SK-N-SH (cell line): ENCODE measurements at regions not wholly inside any gene's neighbourhood (a gene's known extent, or its start where the extent isn't known, plus 50 kb on each side); places are given as distances from the start of the nearest gene placed in this dataset.

ENCODE experiments used
- CTCF ChIA-PET: fragments of 300-600, 350-600 bp; formaldehyde crosslinking; extraction: SDS; loops from one replicate; lab custom pipeline; 2021; lab: Yijun Ruan, JAX
- POLR2A ChIA-PET: fragments of 350-600 bp; sonication (Branson Sonifier 250); formaldehyde crosslinking; extraction: SDS; loops from one replicate; lab custom pipeline; 2020; ENCODE audit warnings: antibody characterized with exemption, inconsistent platforms; lab: Yijun Ruan, JAX
- DNase-seq: peaks from one replicate; pipeline ENCODE4 v3.0.0; 2012
- H2AFZ ChIP-seq: fragments of 200-600 bp; sonication (generic); 2 replicates; pipeline ENCODE4 v1.8.1; 2016; ENCODE audit warnings: antibody characterized with exemption, mild to moderate bottlenecking, low read depth
- H3F3A ChIP-seq: fragments of 200-600 bp; sonication (generic); replicated peaks from 2 replicates; pipeline ENCODE3; 2016; ENCODE audit warnings: antibody characterized with exemption, mild to moderate bottlenecking; ENCODE audit not compliant: insufficient read depth
- H3K27ac ChIP-seq, 2 experiments: fragments of 200-500 bp in 1 of 2; fragments of 200-600 bp in 1 of 2; sonication (Bioruptor generic) in 1 of 2; sonication (generic), shearing (Covaris generic) in 1 of 2; 2 replicates each; pipeline versions ENCODE4 v1.5.1 to v1.6.1; 2014 to 2016; ENCODE audit warnings: low read depth in 2 of 2, inconsistent platforms in 1 of 2, low read length in 1 of 2, mild to moderate bottlenecking in 1 of 2, mixed read lengths in 1 of 2
- H3K27me3 ChIP-seq: fragments of 200-600 bp; sonication (generic), shearing (Covaris generic); 2 replicates; pipeline ENCODE4 v1.6.1; 2016; ENCODE audit warnings: mixed run types; ENCODE audit not compliant: insufficient read depth
- H3K36me3 ChIP-seq, 2 experiments: fragments of 200-500 bp in 1 of 2; fragments of 200-600 bp in 1 of 2; sonication (Bioruptor generic) in 1 of 2; sonication (generic) in 1 of 2; replicated peaks in 1 of 2; 2 replicates each; pipeline versions ENCODE3 to v1.5.1; 2014 to 2016; ENCODE audit warnings: low read length in 1 of 2, mild to moderate bottlenecking in 1 of 2; ENCODE audit not compliant: insufficient read depth in 2 of 2, control insufficient read depth in 1 of 2
- H3K4me1 ChIP-seq, 2 experiments: fragments of 200-500 bp in 1 of 2; fragments of 200-600 bp in 1 of 2; sonication (Bioruptor generic) in 1 of 2; sonication (generic), shearing (Covaris generic) in 1 of 2; 2 replicates each; pipeline versions ENCODE4 v1.5.1 to v1.6.1; 2014 to 2016; ENCODE audit warnings: low read depth in 1 of 2, low read length in 1 of 2, mixed run types in 1 of 2; ENCODE audit not compliant: insufficient read depth in 2 of 2, control insufficient read depth in 1 of 2
- H3K4me2 ChIP-seq: fragments of 200-600 bp; sonication (generic), shearing (Covaris generic); 2 replicates; pipeline ENCODE4 v1.6.1; 2017; ENCODE audit warnings: mixed run types
- H3K4me3 ChIP-seq, 2 experiments: fragments of 200-500 bp in 1 of 2; fragments of 200-600 bp in 1 of 2; sonication (Bioruptor generic) in 1 of 2; sonication (generic), shearing (Covaris generic) in 1 of 2; 2 replicates each; pipeline versions ENCODE4 v1.5.1 to v1.8.1; 2014 to 2016; ENCODE audit warnings: low read depth in 2 of 2, inconsistent platforms in 1 of 2, low read length in 1 of 2, mild to moderate bottlenecking in 1 of 2, mixed read lengths in 1 of 2, moderate library complexity in 1 of 2
- H3K79me2 ChIP-seq: fragments of 200-600 bp; sonication (generic); 2 replicates; pipeline ENCODE4 v1.8.1; 2017; ENCODE audit warnings: mild to moderate bottlenecking; ENCODE audit not compliant: insufficient read depth
- H3K9ac ChIP-seq: fragments of 200-600 bp; sonication (generic); 2 replicates; pipeline ENCODE4 v1.6.1; 2017; ENCODE audit warnings: mixed run types
- H3K9me2 ChIP-seq: fragments of 200-600 bp; sonication (generic); 2 replicates; pipeline ENCODE4 v1.6.1; 2017; ENCODE audit warnings: mixed run types
- H3K9me3 ChIP-seq: fragments of 200-600 bp; sonication (generic); 2 replicates; pipeline ENCODE4 v1.6.1; 2017; ENCODE audit warnings: mixed run types, mild to moderate bottlenecking, moderate library complexity
- H4K20me1 ChIP-seq: fragments of 200-600 bp; sonication (generic); 2 replicates; pipeline ENCODE4 v1.6.1; 2017; ENCODE audit warnings: mild to moderate bottlenecking, mixed run types; ENCODE audit not compliant: insufficient read depth
- ELF1 ChIP-seq: IDR thresholded peaks from 2 replicates; pipeline ENCODE4 v1.4.0; 2012
- EP300 ChIP-seq, 2 experiments: IDR thresholded peaks; 2 replicates each; pipeline versions ENCODE4 v1.4.0 to v1.6.1; 2012; ENCODE audit warnings: borderline replicate concordance in 1 of 2, low read depth in 1 of 2, low read length in 1 of 2
- FOXM1 ChIP-seq: IDR thresholded peaks from 2 replicates; pipeline ENCODE4 v1.4.0; 2012; ENCODE audit warnings: low read depth, mild to moderate bottlenecking
- GABPA ChIP-seq: IDR thresholded peaks from 2 replicates; pipeline ENCODE4 v1.4.0; 2012; ENCODE audit warnings: low read depth, mild to moderate bottlenecking
- GATA2 ChIP-seq: sonication (generic); formaldehyde crosslinking; IDR thresholded peaks from 2 replicates; pipeline ENCODE4 v1.5.0; 2020; ENCODE audit warnings: mild to moderate bottlenecking, missing genetic modification reagents
- MEF2A ChIP-seq: IDR thresholded peaks from 2 replicates; pipeline ENCODE4 v1.4.0; 2012; ENCODE audit warnings: low read depth, borderline replicate concordance
- NRF1 ChIP-seq: IDR thresholded peaks from 2 replicates; pipeline ENCODE4 v1.6.1; 2012; ENCODE audit warnings: low read depth, mild to moderate bottlenecking, low read length
- POLR2AphosphoS5 ChIP-seq: IDR thresholded peaks from 2 replicates; pipeline ENCODE4 v1.6.1; 2012; ENCODE audit warnings: low read depth, low read length
- RCOR1 ChIP-seq: fragments of 150-350 bp; IDR thresholded peaks from 2 replicates; pipeline ENCODE4 v1.6.1; 2017; ENCODE audit warnings: antibody characterized with exemption, low read length
- RFX5 ChIP-seq: IDR thresholded peaks from 2 replicates; pipeline ENCODE4 v1.6.1; 2012; ENCODE audit warnings: mild to moderate bottlenecking, improper control_type of control experiment, low read length
- TAF1 ChIP-seq: IDR thresholded peaks from 2 replicates; pipeline ENCODE4 v1.6.1; 2012; ENCODE audit warnings: low read depth, mild to moderate bottlenecking, low read length, moderate library complexity, borderline replicate concordance
- WGBS: methylation state at CpG from one replicate; pipeline ENCODE4 v1.1.6; 2017; ENCODE audit warnings: low lambda C conversion rate; 5-methylcytosine and 5-hydroxymethylcytosine counted together
- TF ChIP-seq, protein P1 (sequence below): fragments of 200-600 bp; sonication (generic); IDR thresholded peaks from 2 replicates; pipeline ENCODE4 v1.6.1; 2017; ENCODE audit warnings: antibody characterized with exemption, mild to moderate bottlenecking, moderate library complexity
- TF ChIP-seq, protein P2 (sequence below): IDR thresholded peaks from 2 replicates; pipeline ENCODE4 v1.6.1; 2012; ENCODE audit warnings: mild to moderate bottlenecking, low read depth, low read length, moderate library complexity
- TF ChIP-seq, protein P3 (sequence below): fragments of 150-350 bp; IDR thresholded peaks from 2 replicates; pipeline ENCODE4 v1.6.1; 2017; ENCODE audit warnings: antibody characterized with exemption, low read length, low read depth, borderline replicate concordance

DNA sequence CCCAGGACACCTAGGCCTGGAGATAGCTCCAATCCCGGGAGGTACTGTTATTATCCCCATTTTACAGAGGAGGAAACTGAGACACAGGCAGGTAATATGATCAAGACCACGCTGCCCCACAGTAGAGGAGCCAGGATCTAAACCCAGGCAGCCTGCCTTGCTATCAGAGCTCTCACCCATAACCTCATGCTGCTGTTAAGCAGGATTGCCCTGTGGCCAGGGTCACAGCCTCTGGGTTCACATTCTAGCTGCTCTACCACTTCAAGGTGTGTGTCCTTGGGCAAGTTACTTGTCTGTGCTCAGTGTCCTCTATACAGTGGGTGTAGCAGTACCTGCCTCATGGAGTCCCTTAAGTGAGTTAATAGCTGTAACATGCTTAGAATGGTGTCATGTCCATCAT lies 1015.3 kb downstream of the KCNJ18 start:
- Histone ChIP-seq H3K9me2 (no peaks in the 10 kb centered on the region), H3F3A (no peaks in the 10 kb centered on the region), H3K9me3 (no peaks in the 10 kb centered on the region), H3K36me3 (no peaks in the 10 kb centered on the region), H3K27ac (no peak overlapping the region), H3K4me1 (no peaks in the 10 kb centered on the region; a peak in 1 of 4 replicates), H3K4me3 (no peak overlapping the region), H3K4me2 (no peak overlapping the region), H2AFZ (no peak overlapping the region), H4K20me1 (no peaks in the 10 kb centered on the region), H3K27me3 (peaks cover 5% of the 10 kb centered on the region; the same call in 1 of the 2 replicates), H3K9ac (no peak overlapping the region), H3K79me2 (no peaks in the 10 kb centered on the region)
- WGBS = 19% methylated on average over 2 of the region's 2 CpGs
- ChIA-PET POLR2A (no interaction called here), CTCF (no interaction called here)
- TF ChIP-seq EP300 (IDR thresholded peaks at IDR 0.05; ENCODE audit: borderline replicate concordance in 1 of 2, low read depth in 1 of 2, low read length in 1 of 2) (no peak), RCOR1 (no peak), MEF2A (no peak), FOXM1 (no peak), RFX5 (no peak)
- TF ChIP-seq, protein P1, sequence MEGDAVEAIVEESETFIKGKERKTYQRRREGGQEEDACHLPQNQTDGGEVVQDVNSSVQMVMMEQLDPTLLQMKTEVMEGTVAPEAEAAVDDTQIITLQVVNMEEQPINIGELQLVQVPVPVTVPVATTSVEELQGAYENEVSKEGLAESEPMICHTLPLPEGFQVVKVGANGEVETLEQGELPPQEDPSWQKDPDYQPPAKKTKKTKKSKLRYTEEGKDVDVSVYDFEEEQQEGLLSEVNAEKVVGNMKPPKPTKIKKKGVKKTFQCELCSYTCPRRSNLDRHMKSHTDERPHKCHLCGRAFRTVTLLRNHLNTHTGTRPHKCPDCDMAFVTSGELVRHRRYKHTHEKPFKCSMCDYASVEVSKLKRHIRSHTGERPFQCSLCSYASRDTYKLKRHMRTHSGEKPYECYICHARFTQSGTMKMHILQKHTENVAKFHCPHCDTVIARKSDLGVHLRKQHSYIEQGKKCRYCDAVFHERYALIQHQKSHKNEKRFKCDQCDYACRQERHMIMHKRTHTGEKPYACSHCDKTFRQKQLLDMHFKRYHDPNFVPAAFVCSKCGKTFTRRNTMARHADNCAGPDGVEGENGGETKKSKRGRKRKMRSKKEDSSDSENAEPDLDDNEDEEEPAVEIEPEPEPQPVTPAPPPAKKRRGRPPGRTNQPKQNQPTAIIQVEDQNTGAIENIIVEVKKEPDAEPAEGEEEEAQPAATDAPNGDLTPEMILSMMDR = no peak
- no peak for DNase-seq

DNA sequence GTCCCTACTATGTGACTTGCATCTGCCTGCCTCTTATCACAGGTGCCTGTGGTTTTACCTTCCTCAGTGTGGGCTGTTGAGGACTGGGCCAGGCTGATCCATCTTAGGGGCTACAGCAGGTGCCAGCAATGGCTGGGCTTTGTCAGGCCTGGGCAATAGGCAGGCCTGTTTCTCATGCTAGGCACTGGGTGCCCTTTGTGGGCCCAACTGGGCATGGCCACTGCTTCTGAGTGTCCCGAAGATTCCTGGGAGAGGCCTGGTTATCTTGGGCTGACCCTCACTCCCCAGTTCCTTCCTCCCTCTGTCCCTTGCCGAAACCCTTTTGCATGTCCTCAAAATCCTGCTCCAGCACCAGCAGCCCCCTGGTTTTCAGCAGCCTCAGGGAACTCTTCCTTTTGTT lies 1024.9 kb downstream of the KCNJ18 start:
- Histone ChIP-seq H3K4me1 (no peaks in the 10 kb centered on the region), H3K9me3 (no peaks in the 10 kb centered on the region), H2AFZ (no peak overlapping the region), H3K4me2 (no peak overlapping the region), H3K9ac (no peak overlapping the region), H3K27ac (no peak overlapping the region), H3K9me2 (no peaks in the 10 kb centered on the region), H3K36me3 (no peaks in the 10 kb centered on the region), H3F3A (no peaks in the 10 kb centered on the region), H4K20me1 (no peaks in the 10 kb centered on the region), H3K27me3 (no peaks in the 10 kb centered on the region), H3K79me2 (no peaks in the 10 kb centered on the region), H3K4me3 (no peak overlapping the region)
- TF ChIP-seq NRF1 = no peak
- TF ChIP-seq, protein P2, sequence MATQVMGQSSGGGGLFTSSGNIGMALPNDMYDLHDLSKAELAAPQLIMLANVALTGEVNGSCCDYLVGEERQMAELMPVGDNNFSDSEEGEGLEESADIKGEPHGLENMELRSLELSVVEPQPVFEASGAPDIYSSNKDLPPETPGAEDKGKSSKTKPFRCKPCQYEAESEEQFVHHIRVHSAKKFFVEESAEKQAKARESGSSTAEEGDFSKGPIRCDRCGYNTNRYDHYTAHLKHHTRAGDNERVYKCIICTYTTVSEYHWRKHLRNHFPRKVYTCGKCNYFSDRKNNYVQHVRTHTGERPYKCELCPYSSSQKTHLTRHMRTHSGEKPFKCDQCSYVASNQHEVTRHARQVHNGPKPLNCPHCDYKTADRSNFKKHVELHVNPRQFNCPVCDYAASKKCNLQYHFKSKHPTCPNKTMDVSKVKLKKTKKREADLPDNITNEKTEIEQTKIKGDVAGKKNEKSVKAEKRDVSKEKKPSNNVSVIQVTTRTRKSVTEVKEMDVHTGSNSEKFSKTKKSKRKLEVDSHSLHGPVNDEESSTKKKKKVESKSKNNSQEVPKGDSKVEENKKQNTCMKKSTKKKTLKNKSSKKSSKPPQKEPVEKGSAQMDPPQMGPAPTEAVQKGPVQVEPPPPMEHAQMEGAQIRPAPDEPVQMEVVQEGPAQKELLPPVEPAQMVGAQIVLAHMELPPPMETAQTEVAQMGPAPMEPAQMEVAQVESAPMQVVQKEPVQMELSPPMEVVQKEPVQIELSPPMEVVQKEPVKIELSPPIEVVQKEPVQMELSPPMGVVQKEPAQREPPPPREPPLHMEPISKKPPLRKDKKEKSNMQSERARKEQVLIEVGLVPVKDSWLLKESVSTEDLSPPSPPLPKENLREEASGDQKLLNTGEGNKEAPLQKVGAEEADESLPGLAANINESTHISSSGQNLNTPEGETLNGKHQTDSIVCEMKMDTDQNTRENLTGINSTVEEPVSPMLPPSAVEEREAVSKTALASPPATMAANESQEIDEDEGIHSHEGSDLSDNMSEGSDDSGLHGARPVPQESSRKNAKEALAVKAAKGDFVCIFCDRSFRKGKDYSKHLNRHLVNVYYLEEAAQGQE = no peak
- no peak for TF ChIP-seq GATA2 (CRISPR knock-in tag)
- no peak for TF ChIP-seq ELF1
- TF ChIP-seq GABPA = no peak
- TF ChIP-seq, protein P3, sequence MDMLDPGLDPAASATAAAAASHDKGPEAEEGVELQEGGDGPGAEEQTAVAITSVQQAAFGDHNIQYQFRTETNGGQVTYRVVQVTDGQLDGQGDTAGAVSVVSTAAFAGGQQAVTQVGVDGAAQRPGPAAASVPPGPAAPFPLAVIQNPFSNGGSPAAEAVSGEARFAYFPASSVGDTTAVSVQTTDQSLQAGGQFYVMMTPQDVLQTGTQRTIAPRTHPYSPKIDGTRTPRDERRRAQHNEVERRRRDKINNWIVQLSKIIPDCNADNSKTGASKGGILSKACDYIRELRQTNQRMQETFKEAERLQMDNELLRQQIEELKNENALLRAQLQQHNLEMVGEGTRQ = no peak
- TF ChIP-seq TAF1 = no peak
- TF ChIP-seq POLR2AphosphoS5 = no peak
- CTCF ChIA-PET = no interaction called here
- no peak for DNase-seq
- POLR2A ChIA-PET = no interaction called here
- WGBS = 5% methylated on average over 2 of the region's 2 CpGs
